ENCODE measurements at regions not wholly inside any gene's neighbourhood (a gene's known extent, or its start where the extent isn't known, plus 50 kb on each side); places are given as distances from the start of the nearest gene placed in this dataset.

GRCh38 chr1:4108331-4108730 lies 208.3 kb upstream of the C1orf174 start:
- no peak for TF ChIP-seq CTCF (IDR thresholded peaks at IDR 0.05; ENCODE audit: borderline replicate concordance, insufficient read depth, low read depth, low read length)
- H3K4me3 ChIP-seq (ENCODE audit: low read depth, low read length) = no peak overlapping the region

GRCh38 chr1:4108758-4109627 lies 208.9 kb upstream of the C1orf174 start:
- H3K4me3 ChIP-seq (ENCODE audit: low read depth, low read length) = no peak overlapping the region
- TF ChIP-seq CTCF (IDR thresholded peaks at IDR 0.05; ENCODE audit: borderline replicate concordance, insufficient read depth, low read depth, low read length) = no peak

- H3K4me3 ChIP-seq (ENCODE audit: low read depth, low read length) = no peak overlapping the region
- TF ChIP-seq CTCF (IDR thresholded peaks at IDR 0.05; ENCODE audit: borderline replicate concordance, insufficient read depth, low read depth, low read length) = no peak
Observed at GRCh38 chr1:4109628-4109940, 209.5 kb upstream of the C1orf174 start.

GRCh38 chr1:4110888-4111287 lies 210.8 kb upstream of the C1orf174 start:
- H3K4me3 ChIP-seq (ENCODE audit: low read depth, low read length) = no peak overlapping the region
- TF ChIP-seq CTCF (IDR thresholded peaks at IDR 0.05; ENCODE audit: borderline replicate concordance, insufficient read depth, low read depth, low read length) = no peak

- no peak for TF ChIP-seq CTCF (IDR thresholded peaks at IDR 0.05; ENCODE audit: borderline replicate concordance, insufficient read depth, low read depth, low read length)
- no peak overlapping the region for H3K4me3 ChIP-seq (ENCODE audit: low read depth, low read length)
Observed at GRCh38 chr1:4113897-4114296, 213.8 kb upstream of the C1orf174 start.

- H3K4me3 ChIP-seq (ENCODE audit: low read depth, low read length) = no peak overlapping the region
- no peak for TF ChIP-seq CTCF (IDR thresholded peaks at IDR 0.05; ENCODE audit: borderline replicate concordance, insufficient read depth, low read depth, low read length)
Observed at GRCh38 chr1:4115191-4115900, 215.3 kb upstream of the C1orf174 start.

GRCh38 chr1:4117196-4117595 lies 217.1 kb upstream of the C1orf174 start:
- no peak for TF ChIP-seq CTCF (IDR thresholded peaks at IDR 0.05; ENCODE audit: borderline replicate concordance, insufficient read depth, low read depth, low read length)

More at GRCh38 chr1:4117196-4117595, 217.1 kb upstream of the C1orf174 start:
- no peak overlapping the region for H3K4me3 ChIP-seq (ENCODE audit: low read depth, low read length)
